ENCODE measurements at regions not wholly inside any gene's neighbourhood (a gene's known extent, or its start where the extent isn't known, plus 50 kb on each side); places are given as distances from the start of the nearest gene placed in this dataset.

- intact Hi-C loops (cut with micrococcal nuclease; ENCODE audit: unreplicated experiment), result no loop called here
- ChIA-PET POLR2A (interaction anchor here (0.6 kb wide), 1 partner anchor 432 kb away, joined by 4 read pairs; no protein-coding TSS in a partner anchor), CTCF (ENCODE audit: unreplicated experiment) (no interaction called here)
Measured at GRCh38 chr12:125685915-125686314, 620.7 kb downstream of the AACS start.

GRCh38 chr12:125687403-125687802, 622.2 kb downstream of the AACS start:
- CTCF ChIA-PET (ENCODE audit: unreplicated experiment), result no interaction called here
- H3K4me3 ChIP-seq (ENCODE audit: low read depth, low read length, poor library complexity, severe bottlenecking), result no peak overlapping the region
- H3K9me2 ChIP-seq (ENCODE audit: insufficient read depth, low read length), result no peaks in the 10 kb centered on the region
- no peak overlapping the region for H3K27ac ChIP-seq (ENCODE audit: low read depth, low read length, poor library complexity, severe bottlenecking)
- H3K9me3 ChIP-seq (ENCODE audit: low read length), result no peaks in the 10 kb centered on the region
- H4K20me1 ChIP-seq (ENCODE audit: insufficient read depth, low read length), result no peaks in the 10 kb centered on the region
- H3K79me2 ChIP-seq (ENCODE audit: insufficient read depth, low read depth, low read length), result no peaks in the 10 kb centered on the region
- no peaks in the 10 kb centered on the region for H3K36me3 ChIP-seq (ENCODE audit: insufficient read depth, low read length)
- POLR2A ChIA-PET, result interaction anchor here (0.6 kb wide), 1 partner anchor 765 kb away, joined by 3 read pairs; no protein-coding TSS in a partner anchor
- H3K4me1 ChIP-seq (ENCODE audit: insufficient read depth, low read length, poor library complexity, severe bottlenecking), result no peaks in the 10 kb centered on the region
- H2AFZ ChIP-seq (ENCODE audit: low read length), result no peak overlapping the region
- DNase-seq (ENCODE audit: low spot score), result no peak
- no TSS peak for BruUV-seq (replicated peaks)
- intact Hi-C loops (cut with micrococcal nuclease; ENCODE audit: unreplicated experiment), result no loop called here
- no peak for TF ChIP-seq EZH2phosphoT487 (IDR thresholded peaks at IDR 0.05; ENCODE audit: borderline replicate concordance, low read depth, low read length)
- no peak overlapping the region for H3K4me2 ChIP-seq (ENCODE audit: low read length)

More at GRCh38 chr12:125685915-125686314, 620.7 kb downstream of the AACS start:
- H2AFZ ChIP-seq (ENCODE audit: low read length), result no peak overlapping the region
- TF ChIP-seq CTCF (conservative IDR thresholded peaks at IDR 0.05; ENCODE audit: low read length) (no peak), EZH2phosphoT487 (IDR thresholded peaks at IDR 0.05; ENCODE audit: borderline replicate concordance, low read depth, low read length) (no peak)
- H3K4me3 ChIP-seq (ENCODE audit: low read depth, low read length, poor library complexity, severe bottlenecking), result no peak overlapping the region
- no peaks in the 10 kb centered on the region for H3K9me2 ChIP-seq (ENCODE audit: insufficient read depth, low read length)
- H3K9me3 ChIP-seq (ENCODE audit: low read length), result no peaks in the 10 kb centered on the region
- no peak overlapping the region for H3K27ac ChIP-seq (ENCODE audit: low read depth, low read length, poor library complexity, severe bottlenecking)
- no peaks in the 10 kb centered on the region for H3K4me1 ChIP-seq (ENCODE audit: insufficient read depth, low read length, poor library complexity, severe bottlenecking)
- H4K20me1 ChIP-seq (ENCODE audit: insufficient read depth, low read length), result no peaks in the 10 kb centered on the region
- no peak overlapping the region for H3K4me2 ChIP-seq (ENCODE audit: low read length)
- no TSS peak for BruUV-seq (replicated peaks)
- no peak for DNase-seq (ENCODE audit: low spot score)
- no peaks in the 10 kb centered on the region for H3K79me2 ChIP-seq (ENCODE audit: insufficient read depth, low read depth, low read length)
- no peaks in the 10 kb centered on the region for H3K36me3 ChIP-seq (ENCODE audit: insufficient read depth, low read length)

GRCh38 chr12:125687820-125688219, 622.6 kb downstream of the AACS start:
- Histone ChIP-seq H3K4me2 (ENCODE audit: low read length) (no peak overlapping the region), H3K36me3 (ENCODE audit: insufficient read depth, low read length) (no peaks in the 10 kb centered on the region), H3K27ac (ENCODE audit: low read depth, low read length, poor library complexity, severe bottlenecking) (no peak overlapping the region), H3K9me2 (ENCODE audit: insufficient read depth, low read length) (no peaks in the 10 kb centered on the region), H3K4me3 (ENCODE audit: low read depth, low read length, poor library complexity, severe bottlenecking) (no peak overlapping the region), H2AFZ (ENCODE audit: low read length) (no peak overlapping the region), H3K4me1 (ENCODE audit: insufficient read depth, low read length, poor library complexity, severe bottlenecking) (no peaks in the 10 kb centered on the region), H3K79me2 (ENCODE audit: insufficient read depth, low read depth, low read length) (no peaks in the 10 kb centered on the region), H4K20me1 (ENCODE audit: insufficient read depth, low read length) (no peaks in the 10 kb centered on the region), H3K9me3 (ENCODE audit: low read length) (no peaks in the 10 kb centered on the region)
- intact Hi-C loops (cut with micrococcal nuclease; ENCODE audit: unreplicated experiment), result no loop called here
- no peak for DNase-seq (ENCODE audit: low spot score)
- TF ChIP-seq EZH2phosphoT487 (IDR thresholded peaks at IDR 0.05; ENCODE audit: borderline replicate concordance, low read depth, low read length), result no peak
- no peak for TF ChIP-seq CTCF (conservative IDR thresholded peaks at IDR 0.05; ENCODE audit: low read length)
- ChIA-PET POLR2A (interaction anchor here (0.6 kb wide), 1 partner anchor 765 kb away, joined by 3 read pairs; no protein-coding TSS in a partner anchor), CTCF (ENCODE audit: unreplicated experiment) (no interaction called here)
- no TSS peak for BruUV-seq (replicated peaks)
